Esophagus squamous epithelium (tissue), 4 donors: ENCODE measurements at regions not wholly inside any gene's neighbourhood (a gene's known extent, or its start where the extent isn't known, plus 50 kb on each side); places are given as distances from the start of the nearest gene placed in this dataset.

Experiments used
- CTCF ChIP-seq, 6 experiments: fragments of 450-650 bp in 4 of 6; fragments of 200-600 bp in 2 of 6; sonication (generic) in 2 of 6; IDR thresholded peaks; one replicate each; pipeline ENCODE4 v1.5.1; 2016 to 2019; ENCODE audit warnings: antibody characterized with exemption in 6 of 6, mild to moderate bottlenecking in 4 of 6, moderate library complexity in 4 of 6
- POLR2A ChIP-seq, 4 donors: fragments of 450-650 bp; IDR thresholded peaks; one replicate each; pipeline ENCODE4 v1.6.1; 2017; ENCODE audit warnings: antibody characterized with exemption in 4 of 4, mild to moderate bottlenecking in 4 of 4, moderate library complexity in 3 of 4

DNA sequence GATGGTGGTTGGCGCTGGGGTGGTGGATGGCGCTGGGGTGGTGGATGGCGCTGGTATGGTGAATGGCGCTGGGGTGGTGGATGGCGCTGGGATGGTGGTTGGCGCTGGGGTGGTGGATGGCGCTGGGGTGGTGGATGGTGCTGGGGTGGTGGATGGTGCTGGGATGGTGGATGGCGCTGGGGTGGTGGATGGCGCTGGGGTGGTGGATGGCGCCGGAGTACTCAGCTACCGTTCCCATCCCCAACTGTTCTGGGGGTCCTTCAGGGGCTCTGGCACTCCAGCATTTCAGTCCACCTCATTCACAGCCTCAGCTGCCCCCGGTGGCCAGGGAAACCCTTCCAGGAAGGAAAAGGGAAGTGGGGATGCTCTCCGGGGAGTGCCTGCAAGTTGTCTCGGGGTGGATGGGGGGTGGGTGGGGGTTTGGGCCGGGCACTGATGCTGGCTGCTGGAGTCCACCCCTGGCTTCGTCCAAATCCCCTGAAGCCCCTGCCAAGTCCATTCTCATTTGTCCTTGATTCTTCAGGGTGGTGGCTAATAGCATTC, 147.3 kb upstream of the COL5A1 start:
- TF ChIP-seq CTCF (IDR thresholded peaks at IDR 0.05) (no peak), POLR2A (IDR thresholded peaks at IDR 0.05) (no peak)
